Endothelial cell of umbilical vein (primary cell): ENCODE measurements at regions not wholly inside any gene's neighbourhood (a gene's known extent, or its start where the extent isn't known, plus 50 kb on each side); places are given as distances from the start of the nearest gene placed in this dataset.

ENCODE experiments used
- BruUV-seq: library from RNA; stranded (reverse); fragments of 400-500 nt; replicated peaks from 2 replicates; lab custom pipeline; 2021; lab: Mats Ljungman, UMichigan
- CTCF ChIA-PET: fragments of 300-600, 350-600 bp; sonication (Branson Sonifier 250); formaldehyde crosslinking; loops from one replicate; lab custom pipeline; 2021; ENCODE audit warnings: antibody characterized with exemption, inconsistent platforms; lab: Charles Lee
- POLR2A ChIA-PET: fragments of 300-600, 350-600 bp; sonication (Branson Sonifier 250); formaldehyde crosslinking; loops from one replicate; lab custom pipeline; 2021; ENCODE audit warnings: antibody characterized with exemption, inconsistent platforms; lab: Charles Lee
- DNase-seq: peaks from one replicate; pipeline ENCODE4 v3.0.0-alpha.2; 2011; ENCODE audit warnings: low read depth, low spot score
- FAIRE-seq: peaks from 2 replicates; lab custom pipeline; 2011; peaks lifted over from hg19 to GRCh38; lab: Jason Lieb, UNC
- H2AFZ ChIP-seq: 2 replicates; pipeline ENCODE4 v1.6.0; 2012; ENCODE audit warnings: low read depth, low read length, control low read depth, inconsistent platforms
- H3K27ac ChIP-seq: 2 replicates; pipeline ENCODE4 v1.5.1; 2011; ENCODE audit warnings: low read depth, mild to moderate bottlenecking, control low read depth, low read length, moderate library complexity; ENCODE audit not compliant: insufficient read depth
- H3K27me3 ChIP-seq, 2 experiments: 2 replicates each; pipeline versions ENCODE4 v1.6.0 to v1.6.1; 2011; ENCODE audit warnings: low read length in 2 of 2, mixed read lengths in 1 of 2; ENCODE audit not compliant: control insufficient read depth in 2 of 2, insufficient read depth in 2 of 2
- H3K36me3 ChIP-seq, 2 experiments: 2 replicates in 1 of 2; 3 replicates in 1 of 2; pipeline ENCODE4 v1.5.1; 2011; ENCODE audit warnings: low read length in 2 of 2, mild to moderate bottlenecking in 1 of 2, moderate library complexity in 1 of 2; ENCODE audit not compliant: control insufficient read depth in 2 of 2, insufficient read depth in 2 of 2; ENCODE audit errors: extremely low read depth in 1 of 2
- H3K4me1 ChIP-seq: 3 replicates; pipeline ENCODE4 v1.5.1; 2011; ENCODE audit warnings: mild to moderate bottlenecking, low read length; ENCODE audit not compliant: control insufficient read depth, insufficient read depth; ENCODE audit errors: extremely low read depth
- H3K4me2 ChIP-seq: 2 replicates; pipeline ENCODE4 v1.6.1; 2011; ENCODE audit warnings: low read length, control low read depth, mixed read lengths; ENCODE audit not compliant: insufficient read depth
- H3K4me3 ChIP-seq, 3 experiments: fragments of 200-600 bp in 1 of 3; sonication (generic), shearing (Covaris generic) in 1 of 3; replicated peaks in 1 of 3; 2 replicates each; pipeline ENCODE4 v1.5.1; 2011 to 2016; ENCODE audit warnings: control low read depth in 3 of 3, low read length in 3 of 3, mild to moderate bottlenecking in 2 of 3, inconsistent platforms in 1 of 3, low read depth in 1 of 3, moderate library complexity in 1 of 3; ENCODE audit not compliant: insufficient read depth in 1 of 3
- H3K79me2 ChIP-seq: 2 replicates; pipeline ENCODE4 v1.6.0; 2012; ENCODE audit warnings: low read length, inconsistent platforms; ENCODE audit not compliant: control insufficient read depth, insufficient read depth
- H3K9ac ChIP-seq: replicated peaks from 2 replicates; pipeline ENCODE3; 2011; ENCODE audit warnings: low read length, control low read depth; ENCODE audit not compliant: insufficient read depth; ENCODE audit errors: extremely low read depth
- H3K9me1 ChIP-seq: replicated peaks from 3 replicates; pipeline ENCODE4 v1.6.0; 2011; ENCODE audit warnings: mild to moderate bottlenecking, low read length; ENCODE audit not compliant: control insufficient read depth, insufficient read depth; ENCODE audit errors: extremely low read depth
- H3K9me3 ChIP-seq: replicated peaks from 2 replicates; pipeline ENCODE4 v1.5.1; 2012; ENCODE audit warnings: low read length, inconsistent platforms; ENCODE audit not compliant: control insufficient read depth, insufficient read depth
- H4K20me1 ChIP-seq: replicated peaks from 2 replicates; pipeline ENCODE3; 2011; ENCODE audit warnings: mild to moderate bottlenecking, low read length; ENCODE audit not compliant: control insufficient read depth, insufficient read depth; ENCODE audit errors: extremely low read depth
- FOS ChIP-seq: IDR thresholded peaks from 2 replicates; pipeline ENCODE4 v1.6.1; 2011; ENCODE audit warnings: mild to moderate bottlenecking, low read length, moderate library complexity, borderline replicate concordance; ENCODE audit not compliant: insufficient read depth
- POLR2A ChIP-seq: IDR thresholded peaks from 2 replicates; pipeline ENCODE4 v1.6.1; 2012; ENCODE audit warnings: low read depth, mild to moderate bottlenecking, control low read depth, low read length
- POLR2AphosphoS5 ChIP-seq: IDR thresholded peaks from 2 replicates; pipeline ENCODE4 v1.6.1; 2012; ENCODE audit warnings: low read depth, mild to moderate bottlenecking, control low read depth, low read length, moderate library complexity; ENCODE audit not compliant: insufficient read depth
- dilution Hi-C: fragments of 300-500 bp; cut with MboI; formaldehyde crosslinking; loops from one replicate; pipeline ENCODE4 v1.15.0; 2019; ENCODE audit warnings: low sequenced_read_pairs; ENCODE audit not compliant: extremely low pct_ligation_motif_present
- intact Hi-C: fragments of 100-400 bp; cut with micrococcal nuclease; formaldehyde crosslinking; loops from one replicate; pipeline ENCODE4 v1.10.0; 2022
- TF ChIP-seq, protein P1 (sequence below), 2 donors: IDR thresholded peaks; 1 replicate in 1 of 2; 2 replicates in 1 of 2; pipeline ENCODE4 v1.5.1; 2011; ENCODE audit warnings: low read length in 2 of 2, mild to moderate bottlenecking in 2 of 2, moderate library complexity in 2 of 2, control low read depth in 1 of 2, inconsistent platforms in 1 of 2, low read depth in 1 of 2; ENCODE audit not compliant: insufficient read depth in 1 of 2; ENCODE audit errors: extremely low read depth in 1 of 2
- TF ChIP-seq, protein P2 (sequence below): IDR thresholded peaks from 2 replicates; pipeline ENCODE4 v1.6.1; 2011; ENCODE audit not compliant: insufficient read depth, insufficient read length

DNA sequence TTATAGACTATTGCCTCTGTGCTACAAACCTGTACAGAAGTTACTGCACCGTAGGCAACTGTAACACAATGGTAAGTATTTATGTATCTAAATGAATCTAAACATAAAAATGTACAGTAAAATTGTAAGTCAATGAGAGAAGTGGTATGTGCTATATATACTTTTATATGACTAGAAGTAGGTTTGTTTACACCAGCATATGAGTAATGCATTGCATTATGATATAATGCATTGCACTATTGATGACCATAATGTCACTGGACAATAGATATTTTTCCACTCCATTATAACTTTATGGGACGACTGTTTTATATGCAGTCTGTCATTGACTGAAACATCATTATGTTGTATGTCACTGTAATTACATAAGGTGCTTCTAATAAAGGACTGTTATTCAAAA, 340.3 kb upstream of the SNX7 start:
- no peaks in the 10 kb centered on the region for H3K9me3 ChIP-seq
- BruUV-seq: no TSS peak
- DNase-seq (no peak), FAIRE-seq (no peak)
- CTCF ChIA-PET: interaction anchor here (1.0 to 3.9 kb wide), 2 partner anchors 57 to 147 kb away, joined by 3 to 20 read pairs; no protein-coding TSS in a partner anchor
- no peaks in the 10 kb centered on the region for H3K9me1 ChIP-seq
- no peaks in the 10 kb centered on the region for H3K79me2 ChIP-seq
- TF ChIP-seq FOS: no peak
- TF ChIP-seq, protein P1, sequence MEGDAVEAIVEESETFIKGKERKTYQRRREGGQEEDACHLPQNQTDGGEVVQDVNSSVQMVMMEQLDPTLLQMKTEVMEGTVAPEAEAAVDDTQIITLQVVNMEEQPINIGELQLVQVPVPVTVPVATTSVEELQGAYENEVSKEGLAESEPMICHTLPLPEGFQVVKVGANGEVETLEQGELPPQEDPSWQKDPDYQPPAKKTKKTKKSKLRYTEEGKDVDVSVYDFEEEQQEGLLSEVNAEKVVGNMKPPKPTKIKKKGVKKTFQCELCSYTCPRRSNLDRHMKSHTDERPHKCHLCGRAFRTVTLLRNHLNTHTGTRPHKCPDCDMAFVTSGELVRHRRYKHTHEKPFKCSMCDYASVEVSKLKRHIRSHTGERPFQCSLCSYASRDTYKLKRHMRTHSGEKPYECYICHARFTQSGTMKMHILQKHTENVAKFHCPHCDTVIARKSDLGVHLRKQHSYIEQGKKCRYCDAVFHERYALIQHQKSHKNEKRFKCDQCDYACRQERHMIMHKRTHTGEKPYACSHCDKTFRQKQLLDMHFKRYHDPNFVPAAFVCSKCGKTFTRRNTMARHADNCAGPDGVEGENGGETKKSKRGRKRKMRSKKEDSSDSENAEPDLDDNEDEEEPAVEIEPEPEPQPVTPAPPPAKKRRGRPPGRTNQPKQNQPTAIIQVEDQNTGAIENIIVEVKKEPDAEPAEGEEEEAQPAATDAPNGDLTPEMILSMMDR (IDR thresholded peaks at IDR 0.05; ENCODE audit: extremely low read depth in 1 of 2, insufficient read depth in 1 of 2, low read depth in 1 of 2, low read length in 2 of 2): no peak
- no peak for TF ChIP-seq POLR2AphosphoS5
- TF ChIP-seq, protein P2, sequence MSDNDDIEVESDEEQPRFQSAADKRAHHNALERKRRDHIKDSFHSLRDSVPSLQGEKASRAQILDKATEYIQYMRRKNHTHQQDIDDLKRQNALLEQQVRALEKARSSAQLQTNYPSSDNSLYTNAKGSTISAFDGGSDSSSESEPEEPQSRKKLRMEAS: no peak
- no peak for TF ChIP-seq POLR2A
- no peak overlapping the region for H2AFZ ChIP-seq
- intact Hi-C loops (no loop called here), dilution Hi-C loops (no loop called here)
- H4K20me1 ChIP-seq: no peaks in the 10 kb centered on the region
- H3K27me3 ChIP-seq: no peaks in the 10 kb centered on the region
- no peak overlapping the region for H3K9ac ChIP-seq
- no peak overlapping the region for H3K4me3 ChIP-seq
- H3K36me3 ChIP-seq: no peaks in the 10 kb centered on the region
- H3K27ac ChIP-seq: no peak overlapping the region
- POLR2A ChIA-PET: no interaction called here
- H3K4me1 ChIP-seq: peaks cover 53% of the 10 kb centered on the region
- H3K4me2 ChIP-seq: no peak overlapping the region
